ENCODE measurements at regions not wholly inside any gene's neighbourhood (a gene's known extent, or its start where the extent isn't known, plus 50 kb on each side); places are given as distances from the start of the nearest gene placed in this dataset.

- Histone ChIP-seq H3K9ac (ENCODE audit: low read length in 5 of 5) (no peak overlapping the region), H3K27ac (ENCODE audit: low read depth, low read length) (no peak overlapping the region), H3K9me3 (ENCODE audit: control insufficient read depth in 5 of 5, low read length in 5 of 5) (peaks cover 0 to 2% (median 0%) of the 10 kb centered on the region in 5 donors), H3K36me3 (ENCODE audit: control insufficient read depth in 5 of 5, insufficient read depth in 5 of 5, low read length in 5 of 5) (no peaks in the 10 kb centered on the region), H3K4me1 (ENCODE audit: control insufficient read depth in 5 of 5, insufficient read depth in 5 of 5, low read length in 5 of 5) (peaks cover 0 to 17% (median 4%) of the 10 kb centered on the region in 5 donors), H3K27me3 (ENCODE audit: control insufficient read depth in 5 of 5, insufficient read depth in 4 of 5, low read length in 5 of 5) (no peaks in the 10 kb centered on the region), H3K4me3 (ENCODE audit: low read depth in 1 of 5, low read length in 5 of 5) (no peak overlapping the region)
Observed at GRCh38 chr2:78778756-78779510, 246.6 kb upstream of the REG3G start.

- H3K27me3 ChIP-seq (ENCODE audit: control insufficient read depth in 5 of 5, insufficient read depth in 4 of 5, low read length in 5 of 5): no peaks in the 10 kb centered on the region
- H3K36me3 ChIP-seq (ENCODE audit: control insufficient read depth in 5 of 5, insufficient read depth in 5 of 5, low read length in 5 of 5): no peaks in the 10 kb centered on the region
- peaks cover 0 to 17% (median 4%) of the 10 kb centered on the region in 5 donors for H3K4me1 ChIP-seq (ENCODE audit: control insufficient read depth in 5 of 5, insufficient read depth in 5 of 5, low read length in 5 of 5)
- no peak overlapping the region for H3K27ac ChIP-seq (ENCODE audit: low read depth, low read length)
- peak overlapping the region in 4 of 5 donors; percentile 4 to 54 (median 42) for H3K4me3 ChIP-seq (ENCODE audit: low read depth in 1 of 5, low read length in 5 of 5)
- peaks cover 0 to 2% (median 0%) of the 10 kb centered on the region in 5 donors for H3K9me3 ChIP-seq (ENCODE audit: control insufficient read depth in 5 of 5, low read length in 5 of 5)
- no peak overlapping the region for H3K9ac ChIP-seq (ENCODE audit: low read length in 5 of 5)
Observed at GRCh38 chr2:78779761-78780160, 245.7 kb upstream of the REG3G start.

GRCh38 chr2:78780256-78780655 is 245.2 kb upstream of the REG3G start:
- Histone ChIP-seq H3K4me3 (ENCODE audit: low read depth in 1 of 5, low read length in 5 of 5) (peak overlapping the region in 4 of 5 donors; percentile 4 to 54 (median 42)), H3K9ac (ENCODE audit: low read length in 5 of 5) (peak overlapping the region in 1 of 5 donors; percentile 20), H3K9me3 (ENCODE audit: control insufficient read depth in 5 of 5, low read length in 5 of 5) (peaks cover 0 to 2% (median 0%) of the 10 kb centered on the region in 5 donors), H3K36me3 (ENCODE audit: control insufficient read depth in 5 of 5, insufficient read depth in 5 of 5, low read length in 5 of 5) (no peaks in the 10 kb centered on the region), H3K27me3 (ENCODE audit: control insufficient read depth in 5 of 5, insufficient read depth in 4 of 5, low read length in 5 of 5) (no peaks in the 10 kb centered on the region), H3K27ac (ENCODE audit: low read depth, low read length) (no peak overlapping the region), H3K4me1 (ENCODE audit: control insufficient read depth in 5 of 5, insufficient read depth in 5 of 5, low read length in 5 of 5) (peaks cover 0 to 17% (median 4%) of the 10 kb centered on the region in 5 donors)

- no peaks in the 10 kb centered on the region for H3K36me3 ChIP-seq (ENCODE audit: control insufficient read depth in 5 of 5, insufficient read depth in 5 of 5, low read length in 5 of 5)
- H3K27me3 ChIP-seq (ENCODE audit: control insufficient read depth in 5 of 5, insufficient read depth in 4 of 5, low read length in 5 of 5): no peaks in the 10 kb centered on the region
- peak overlapping the region in 2 of 5 donors; percentile 4 to 54 for H3K4me3 ChIP-seq (ENCODE audit: low read depth in 1 of 5, low read length in 5 of 5)
- peaks cover 0 to 17% (median 4%) of the 10 kb centered on the region in 5 donors for H3K4me1 ChIP-seq (ENCODE audit: control insufficient read depth in 5 of 5, insufficient read depth in 5 of 5, low read length in 5 of 5)
- H3K27ac ChIP-seq (ENCODE audit: low read depth, low read length): no peak overlapping the region
- peaks cover 0 to 2% (median 0%) of the 10 kb centered on the region in 5 donors for H3K9me3 ChIP-seq (ENCODE audit: control insufficient read depth in 5 of 5, low read length in 5 of 5)
- no peak overlapping the region for H3K9ac ChIP-seq (ENCODE audit: low read length in 5 of 5)
Observed at GRCh38 chr2:78780864-78781583, 244.5 kb upstream of the REG3G start.

- peaks cover 0 to 2% (median 0%) of the 10 kb centered on the region in 5 donors for H3K9me3 ChIP-seq (ENCODE audit: control insufficient read depth in 5 of 5, low read length in 5 of 5)
- no peaks in the 10 kb centered on the region for H3K36me3 ChIP-seq (ENCODE audit: control insufficient read depth in 5 of 5, insufficient read depth in 5 of 5, low read length in 5 of 5)
- no peak overlapping the region for H3K4me3 ChIP-seq (ENCODE audit: low read depth in 1 of 5, low read length in 5 of 5)
- H3K27me3 ChIP-seq (ENCODE audit: control insufficient read depth in 5 of 5, insufficient read depth in 4 of 5, low read length in 5 of 5): no peaks in the 10 kb centered on the region
- no peak overlapping the region for H3K27ac ChIP-seq (ENCODE audit: low read depth, low read length)
- H3K9ac ChIP-seq (ENCODE audit: low read length in 5 of 5): no peak overlapping the region
- peaks cover 0 to 17% (median 4%) of the 10 kb centered on the region in 5 donors for H3K4me1 ChIP-seq (ENCODE audit: control insufficient read depth in 5 of 5, insufficient read depth in 5 of 5, low read length in 5 of 5)
Observed at GRCh38 chr2:78782196-78782595, 243.3 kb upstream of the REG3G start.

GRCh38 chr2:78811955-78812610 is 213.4 kb upstream of the REG3G start:
- H3K4me3 ChIP-seq (ENCODE audit: low read depth in 1 of 5, low read length in 5 of 5): no peak overlapping the region
- H3K9me3 ChIP-seq (ENCODE audit: control insufficient read depth in 5 of 5, low read length in 5 of 5): no peaks in the 10 kb centered on the region
- H3K9ac ChIP-seq (ENCODE audit: low read length in 5 of 5): no peak overlapping the region
- no peak overlapping the region for H3K27ac ChIP-seq (ENCODE audit: low read depth, low read length)
- H3K36me3 ChIP-seq (ENCODE audit: control insufficient read depth in 5 of 5, insufficient read depth in 5 of 5, low read length in 5 of 5): no peaks in the 10 kb centered on the region
- H3K4me1 ChIP-seq (ENCODE audit: control insufficient read depth in 5 of 5, insufficient read depth in 5 of 5, low read length in 5 of 5): peaks cover 0 to 5% (median 0%) of the 10 kb centered on the region in 5 donors
- no peaks in the 10 kb centered on the region for H3K27me3 ChIP-seq (ENCODE audit: control insufficient read depth in 5 of 5, insufficient read depth in 4 of 5, low read length in 5 of 5)

GRCh38 chr2:78814331-78814986 is 211.0 kb upstream of the REG3G start:
- Histone ChIP-seq H3K4me3 (ENCODE audit: low read depth in 1 of 5, low read length in 5 of 5) (no peak overlapping the region), H3K4me1 (ENCODE audit: control insufficient read depth in 5 of 5, insufficient read depth in 5 of 5, low read length in 5 of 5) (peaks cover 0 to 5% (median 0%) of the 10 kb centered on the region in 5 donors), H3K27me3 (ENCODE audit: control insufficient read depth in 5 of 5, insufficient read depth in 4 of 5, low read length in 5 of 5) (no peaks in the 10 kb centered on the region), H3K36me3 (ENCODE audit: control insufficient read depth in 5 of 5, insufficient read depth in 5 of 5, low read length in 5 of 5) (no peaks in the 10 kb centered on the region), H3K9me3 (ENCODE audit: control insufficient read depth in 5 of 5, low read length in 5 of 5) (no peaks in the 10 kb centered on the region), H3K9ac (ENCODE audit: low read length in 5 of 5) (no peak overlapping the region), H3K27ac (ENCODE audit: low read depth, low read length) (no peak overlapping the region)

- H3K27ac ChIP-seq (ENCODE audit: low read depth, low read length): no peak overlapping the region
- H3K9ac ChIP-seq (ENCODE audit: low read length in 5 of 5): no peak overlapping the region
- H3K27me3 ChIP-seq (ENCODE audit: control insufficient read depth in 5 of 5, insufficient read depth in 4 of 5, low read length in 5 of 5): no peaks in the 10 kb centered on the region
- H3K36me3 ChIP-seq (ENCODE audit: control insufficient read depth in 5 of 5, insufficient read depth in 5 of 5, low read length in 5 of 5): no peaks in the 10 kb centered on the region
- no peak overlapping the region for H3K4me3 ChIP-seq (ENCODE audit: low read depth in 1 of 5, low read length in 5 of 5)
- peaks cover 0 to 5% (median 0%) of the 10 kb centered on the region in 5 donors for H3K4me1 ChIP-seq (ENCODE audit: control insufficient read depth in 5 of 5, insufficient read depth in 5 of 5, low read length in 5 of 5)
- no peaks in the 10 kb centered on the region for H3K9me3 ChIP-seq (ENCODE audit: control insufficient read depth in 5 of 5, low read length in 5 of 5)
Observed at GRCh38 chr2:78817430-78817829, 208.1 kb upstream of the REG3G start.

- Histone ChIP-seq H3K27me3 (ENCODE audit: control insufficient read depth in 5 of 5, insufficient read depth in 4 of 5, low read length in 5 of 5) (no peaks in the 10 kb centered on the region), H3K9me3 (ENCODE audit: control insufficient read depth in 5 of 5, low read length in 5 of 5) (no peaks in the 10 kb centered on the region), H3K27ac (ENCODE audit: low read depth, low read length) (no peak overlapping the region), H3K4me1 (ENCODE audit: control insufficient read depth in 5 of 5, insufficient read depth in 5 of 5, low read length in 5 of 5) (no peaks in the 10 kb centered on the region), H3K4me3 (ENCODE audit: low read depth in 1 of 5, low read length in 5 of 5) (no peak overlapping the region), H3K9ac (ENCODE audit: low read length in 5 of 5) (no peak overlapping the region), H3K36me3 (ENCODE audit: control insufficient read depth in 5 of 5, insufficient read depth in 5 of 5, low read length in 5 of 5) (no peaks in the 10 kb centered on the region)
Observed at GRCh38 chr2:78832481-78832880, 193.0 kb upstream of the REG3G start.

All from subcutaneous abdominal adipose tissue (tissue), 5 donors.